Hepatocyte (in vitro differentiated cells): ENCODE measurements at regions not wholly inside any gene's neighbourhood (a gene's known extent, or its start where the extent isn't known, plus 50 kb on each side); places are given as distances from the start of the nearest gene placed in this dataset.

Experiments
- DNase-seq: peaks from one replicate; pipeline ENCODE4 v3.0.0-alpha.2; 2016; ENCODE audit warnings: low spot score
- H2AFZ ChIP-seq: fragments of 200-600 bp; sonication (generic); 2 replicates; pipeline ENCODE4 v1.6.0; 2016; ENCODE audit warnings: antibody characterized with exemption, mild to moderate bottlenecking
- H3K27ac ChIP-seq: fragments of 200-600 bp; sonication (generic); 2 replicates; pipeline ENCODE4 v1.5.1; 2016; ENCODE audit warnings: mild to moderate bottlenecking
- H3K27me3 ChIP-seq: fragments of 200-600 bp; sonication (generic); 2 replicates; pipeline ENCODE4 v1.6.1; 2016
- H3K36me3 ChIP-seq: fragments of 200-600 bp; sonication (generic); replicated peaks from 2 replicates; pipeline ENCODE4 v1.5.1; 2016; ENCODE audit warnings: low read depth; ENCODE audit not compliant: insufficient read depth
- H3K4me1 ChIP-seq: fragments of 200-600 bp; sonication (generic); 2 replicates; pipeline ENCODE4 v1.5.1; 2016; ENCODE audit warnings: mild to moderate bottlenecking, moderate library complexity; ENCODE audit not compliant: insufficient read depth
- H3K4me2 ChIP-seq: fragments of 200-600 bp; sonication (generic); 2 replicates; pipeline ENCODE4 v1.6.0; 2016
- H3K4me3 ChIP-seq: fragments of 200-600 bp; sonication (generic); 2 replicates; pipeline ENCODE4 v1.5.1; 2016; ENCODE audit warnings: mild to moderate bottlenecking
- H3K79me2 ChIP-seq: fragments of 200-600 bp; sonication (generic); 2 replicates; pipeline ENCODE4 v1.6.0; 2017; ENCODE audit warnings: mild to moderate bottlenecking
- H3K9me2 ChIP-seq: fragments of 200-600 bp; sonication (generic); replicated peaks from 2 replicates; pipeline ENCODE4 v1.6.0; 2017; ENCODE audit warnings: mild to moderate bottlenecking; ENCODE audit not compliant: insufficient read depth
- H3K9me3 ChIP-seq: fragments of 200-600 bp; sonication (generic); 2 replicates; pipeline ENCODE4 v1.5.1; 2016; ENCODE audit warnings: low read depth, mild to moderate bottlenecking
- H4K20me1 ChIP-seq: fragments of 200-600 bp; sonication (generic); 2 replicates; pipeline ENCODE4 v1.6.0; 2016; ENCODE audit warnings: mild to moderate bottlenecking; ENCODE audit not compliant: insufficient read depth, poor library complexity, severe bottlenecking
- CTCF ChIP-seq: fragments of 200-600 bp; sonication (generic); IDR thresholded peaks from 2 replicates; pipeline ENCODE4 v1.5.1; 2016; ENCODE audit warnings: antibody characterized with exemption, mild to moderate bottlenecking; ENCODE audit not compliant: poor library complexity
- EZH2 ChIP-seq: fragments of 200-600 bp; sonication (generic); IDR thresholded peaks from 2 replicates; pipeline ENCODE4 v1.6.1; 2016; ENCODE audit warnings: antibody characterized with exemption, mild to moderate bottlenecking, borderline replicate concordance
- EZH2phosphoT487 ChIP-seq: fragments of 200-600 bp; sonication (generic); IDR thresholded peaks from one replicate; pipeline ENCODE4 v1.6.1; 2018; ENCODE audit warnings: antibody characterized with exemption, mild to moderate bottlenecking, low read depth, moderate library complexity; ENCODE audit not compliant: unreplicated experiment, severe bottlenecking
- WGBS: methylation state at CpG from one replicate; pipeline ENCODE4 v1.1.6; 2016; ENCODE audit warnings: low lambda C conversion rate; ENCODE audit errors: missing lambda C conversion rate; 5-methylcytosine and 5-hydroxymethylcytosine counted together

- Histone ChIP-seq H3K4me3 (no peak overlapping the region), H3K9me2 (no peaks in the 10 kb centered on the region), H3K4me1 (peaks cover 23% of the 10 kb centered on the region), H3K79me2 (no peaks in the 10 kb centered on the region), H3K9me3 (no peaks in the 10 kb centered on the region), H4K20me1 (no peaks in the 10 kb centered on the region), H3K27me3 (no peaks in the 10 kb centered on the region), H3K27ac (peak overlapping the region; percentile 61), H3K36me3 (no peaks in the 10 kb centered on the region), H2AFZ (no peak overlapping the region), H3K4me2 (peak overlapping the region; percentile 9)
- TF ChIP-seq EZH2 (no peak), CTCF (no peak), EZH2phosphoT487 (no peak)
- no peak for DNase-seq
- WGBS, result 46% methylated on average over 14 of the region's 14 CpGs
Observed at GRCh38 chr11:130782361-130783222, 133.7 kb downstream of the SNX19 start.

DNA sequence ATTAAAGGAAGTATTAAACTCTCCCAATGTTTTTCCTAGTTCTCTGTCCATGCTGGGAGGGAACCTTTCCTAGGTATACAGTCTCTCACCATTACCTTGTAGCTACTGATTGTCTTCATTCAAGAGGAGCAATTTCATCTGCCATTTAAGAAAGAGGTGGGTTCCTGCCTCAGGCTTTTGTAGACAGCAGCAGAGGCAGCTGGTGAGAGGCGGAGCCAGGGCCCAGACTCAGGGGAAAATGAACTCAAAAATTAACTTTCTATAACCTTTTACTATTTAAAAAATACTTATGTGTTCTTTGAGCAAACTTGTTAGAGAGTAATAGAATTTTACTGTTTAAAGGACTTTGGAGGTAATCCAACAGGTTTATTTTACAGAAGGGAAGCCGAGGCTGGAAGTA lies 133.0 kb downstream of the SNX19 start:
- Histone ChIP-seq H3K4me3 (no peak overlapping the region), H3K27me3 (no peaks in the 10 kb centered on the region), H3K36me3 (no peaks in the 10 kb centered on the region), H3K4me2 (no peak overlapping the region), H2AFZ (no peak overlapping the region), H3K9me2 (no peaks in the 10 kb centered on the region), H3K27ac (peak overlapping the region; percentile 61), H3K79me2 (no peaks in the 10 kb centered on the region), H3K9me3 (no peaks in the 10 kb centered on the region), H4K20me1 (no peaks in the 10 kb centered on the region), H3K4me1 (peaks cover 23% of the 10 kb centered on the region)
- no peak for TF ChIP-seq EZH2
- no peak for TF ChIP-seq EZH2phosphoT487
- no peak for TF ChIP-seq CTCF
- no peak for DNase-seq
- whole genome bisulfite sequencing, result 95% methylated on average over 2 of the region's 2 CpGs

- no peaks in the 10 kb centered on the region for H3K79me2 ChIP-seq
- H3K27ac ChIP-seq, result no peak overlapping the region
- no peak overlapping the region for H3K4me3 ChIP-seq
- no peaks in the 10 kb centered on the region for H4K20me1 ChIP-seq
- H3K27me3 ChIP-seq, result no peaks in the 10 kb centered on the region
- TF ChIP-seq EZH2phosphoT487, result no peak
- no peak for TF ChIP-seq EZH2
- TF ChIP-seq CTCF, result no peak
- no peaks in the 10 kb centered on the region for H3K9me2 ChIP-seq
- H3K4me2 ChIP-seq, result no peak overlapping the region
- H3K4me1 ChIP-seq, result peaks cover 23% of the 10 kb centered on the region
- DNase-seq, result no peak
- H2AFZ ChIP-seq, result no peak overlapping the region
- H3K36me3 ChIP-seq, result no peaks in the 10 kb centered on the region
- H3K9me3 ChIP-seq, result no peaks in the 10 kb centered on the region
- 87% methylated on average over 4 of the region's 4 CpGs for WGBS
Observed at GRCh38 chr11:130785380-130786116, 130.7 kb downstream of the SNX19 start.
